ENCODE measurements at regions not wholly inside any gene's neighbourhood (a gene's known extent, or its start where the extent isn't known, plus 50 kb on each side); places are given as distances from the start of the nearest gene placed in this dataset.

- DNase-seq: no peak
These were observed 178.2 kb upstream of the NR3C1 start for GRCh38 chr5:143581649-143582048.

GRCh38 chr5:143581147-143581546 lies 177.7 kb upstream of the NR3C1 start:
- DNase-seq: no peak

GRCh38 chr5:143576711-143577484 lies 173.4 kb upstream of the NR3C1 start:
- peak; percentile 64 for DNase-seq

GRCh38 chr5:143575286-143575685 lies 171.8 kb upstream of the NR3C1 start:
- DNase-seq: no peak

- no peak for DNase-seq
These were observed 170.8 kb upstream of the NR3C1 start for GRCh38 chr5:143574236-143574635.

GRCh38 chr5:143573568-143574170 lies 170.2 kb upstream of the NR3C1 start:
- no peak for DNase-seq

GRCh38 chr5:143572671-143573070 lies 169.2 kb upstream of the NR3C1 start:
- no peak for DNase-seq

GRCh38 chr5:143571642-143572624 lies 168.4 kb upstream of the NR3C1 start:
- DNase-seq: no peak

GRCh38 chr5:143570989-143571388 lies 167.5 kb upstream of the NR3C1 start:
- DNase-seq: no peak

- no peak for DNase-seq
These were observed 166.5 kb upstream of the NR3C1 start for GRCh38 chr5:143569722-143570567.

- peak; percentile 81 for DNase-seq
These were observed 165.8 kb upstream of the NR3C1 start for GRCh38 chr5:143569213-143569701.

GRCh38 chr5:143567583-143568504 lies 164.4 kb upstream of the NR3C1 start:
- DNase-seq: no peak

- DNase-seq: no peak
These were observed 162.7 kb upstream of the NR3C1 start for GRCh38 chr5:143566139-143566538.

- no peak for DNase-seq
These were observed 160.9 kb upstream of the NR3C1 start for GRCh38 chr5:143564417-143564816.

- peak; percentile 25 for DNase-seq
These were observed 159.4 kb upstream of the NR3C1 start for GRCh38 chr5:143562935-143563334.

- no peak for DNase-seq
These were observed 157.7 kb upstream of the NR3C1 start for GRCh38 chr5:143561219-143561618.

- DNase-seq: no peak
These were observed 156.9 kb upstream of the NR3C1 start for GRCh38 chr5:143560378-143560777.

- DNase-seq: no peak
These were observed 156.2 kb upstream of the NR3C1 start for GRCh38 chr5:143559586-143560109.

GRCh38 chr5:143558048-143558447 lies 154.6 kb upstream of the NR3C1 start:
- no peak for DNase-seq

GRCh38 chr5:143557061-143557818 lies 153.8 kb upstream of the NR3C1 start:
- DNase-seq: peak; percentile 75

All from NCI-H226 (cell line).